Psoas muscle (tissue), 7 donors: ENCODE measurements at regions not wholly inside any gene's neighbourhood (a gene's known extent, or its start where the extent isn't known, plus 50 kb on each side); places are given as distances from the start of the nearest gene placed in this dataset.

Source experiments
- ATAC-seq, 4 donors: fragments of 200-7000 bp; cut with Tn5 transposase; one replicate each; pipeline ENCODE4 v1.9.1; 2020; ENCODE audit warnings: moderate library complexity in 3 of 4, mild to moderate bottlenecking in 2 of 4
- DNase-seq, 2 donors: peaks; one replicate each; pipeline ENCODE4 v3.0.0-alpha.2; 2020
- H3K27ac ChIP-seq: fragments of 200-600 bp; one replicate; pipeline ENCODE4 v1.8.0; 2022
- H3K27me3 ChIP-seq, 3 donors: fragments of 200-600 bp in 1 of 3; one replicate each; pipeline versions ENCODE4 v1.6.1 to v1.8.0; 2013 to 2022; ENCODE audit warnings: low read length in 2 of 3, mild to moderate bottlenecking in 2 of 3, moderate library complexity in 1 of 3; ENCODE audit not compliant: insufficient read depth in 3 of 3
- H3K36me3 ChIP-seq, 2 donors: fragments of 200-600 bp in 1 of 2; one replicate each; pipeline versions ENCODE4 v1.6.1 to v1.8.0; 2013 to 2022; ENCODE audit warnings: low read depth in 1 of 2, mild to moderate bottlenecking in 1 of 2, moderate library complexity in 1 of 2; ENCODE audit not compliant: insufficient read depth in 1 of 2
- H3K4me1 ChIP-seq: fragments of 200-600 bp; one replicate; pipeline ENCODE4 v1.8.0; 2022
- H3K4me3 ChIP-seq: fragments of 200-600 bp; one replicate; pipeline ENCODE4 v1.8.0; 2022; ENCODE audit warnings: mild to moderate bottlenecking
- H3K9me3 ChIP-seq: fragments of 200-600 bp; one replicate; pipeline ENCODE4 v1.8.0; 2022
- CTCF ChIP-seq: fragments of 200-600 bp; IDR thresholded peaks from one replicate; pipeline ENCODE4 v1.8.0; 2022; ENCODE audit warnings: antibody characterized with exemption
- WGBS, 3 donors: extraction: QIAGEN DNeasy Blood & Tissue Kit; methylation state at CpG; one replicate each; pipeline versions ENCODE4 v1.1.6 to v1.1.7; 2013; 5-methylcytosine and 5-hydroxymethylcytosine counted together
- intact Hi-C, 2 donors: fragments of 100-400 bp; cut with DNase I; formaldehyde crosslinking; loops; one replicate each; pipeline versions ENCODE4 v1.11.0 to v1.14.2; 2022
- donor health status: healthy with polysubstance abuse.
- donor health status: DM: no; HTN: no; CAD: no; lungs with moderate emphysema.
- donor health status: Bipolar disorder and iron deficiency.
- donor health status: healthy.
- donor health status: DM: yes; HTN: yes; CAD: no.
- donor health status: DM: no; HTN: no; CAD: no.
- donor health status: DM: yes; HTN: yes; CAD: no.

- 60 to 77% (median 75%) methylated on average over 1 of the region's 1 CpG for WGBS, 3 donors
- H3K27me3 ChIP-seq = no peaks in the 10 kb centered on the region
- H3K4me3 ChIP-seq = no peak overlapping the region
- no peaks in the 10 kb centered on the region for H3K9me3 ChIP-seq
- DNase-seq (no peak), ATAC-seq (no peak)
- no peak overlapping the region for H3K27ac ChIP-seq
- no peaks in the 10 kb centered on the region for H3K4me1 ChIP-seq
- intact Hi-C loops = no loop called here
- no peaks in the 10 kb centered on the region for H3K36me3 ChIP-seq
- TF ChIP-seq CTCF = no peak
These were observed 83.0 kb upstream of the DCLK2 start for GRCh38 chr4:149995134-149995756.

GRCh38 chr4:149997881-149998421 lies 80.3 kb upstream of the DCLK2 start:
- H3K9me3 ChIP-seq = no peaks in the 10 kb centered on the region
- no peak overlapping the region for H3K27ac ChIP-seq
- ATAC-seq (no peak), DNase-seq (no peak)
- no peaks in the 10 kb centered on the region for H3K36me3 ChIP-seq
- 47 to 50% (median 49%) methylated on average over 4 of the region's 4 CpGs for WGBS, 3 donors
- no peak for TF ChIP-seq CTCF
- intact Hi-C loops = no loop called here
- no peaks in the 10 kb centered on the region for H3K27me3 ChIP-seq
- no peak overlapping the region for H3K4me3 ChIP-seq
- H3K4me1 ChIP-seq = no peaks in the 10 kb centered on the region

DNA sequence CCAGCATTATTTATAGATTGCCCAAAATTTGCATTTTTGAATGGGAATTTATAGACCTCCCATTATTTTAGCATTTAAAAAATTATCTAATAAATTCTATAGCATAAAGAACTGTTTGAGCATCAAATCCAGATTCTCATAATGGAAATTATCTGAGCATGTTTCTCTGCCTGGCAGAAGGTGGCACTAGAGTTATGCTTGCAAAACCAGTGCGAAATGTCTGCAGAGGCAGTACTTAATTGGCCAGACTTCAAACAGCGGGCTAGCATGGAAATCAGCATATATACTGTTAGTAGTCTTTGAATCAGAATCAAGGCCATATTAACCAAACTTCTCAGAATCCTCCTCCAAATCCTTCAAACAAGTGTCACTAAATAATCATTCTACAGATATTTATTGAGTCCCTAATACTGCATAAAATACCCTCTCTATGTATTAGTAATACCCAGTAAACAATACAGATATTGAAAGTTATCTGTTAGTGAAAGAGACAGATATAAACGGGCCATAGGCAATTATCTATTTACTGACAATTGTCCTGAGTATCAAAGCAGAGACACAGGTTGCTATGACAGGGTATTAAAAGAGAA lies 78.7 kb upstream of the DCLK2 start:
- Histone ChIP-seq H3K36me3 (no peaks in the 10 kb centered on the region), H3K9me3 (no peaks in the 10 kb centered on the region), H3K4me3 (no peak overlapping the region), H3K27ac (no peak overlapping the region), H3K27me3 (no peaks in the 10 kb centered on the region), H3K4me1 (no peaks in the 10 kb centered on the region)
- WGBS, 3 donors = 21 to 29% (median 26%) methylated on average over 3 of the region's 3 CpGs
- peak in 1 of 4 donors; percentile 65 for ATAC-seq
- intact Hi-C loops = loop anchor here in 1 of 2 donors (5.0 to 10.0 kb wide), 2 partner anchors 215 to 243 kb away; no protein-coding TSS in a partner anchor
- DNase-seq = no peak
- TF ChIP-seq CTCF = peak; percentile 54

DNA sequence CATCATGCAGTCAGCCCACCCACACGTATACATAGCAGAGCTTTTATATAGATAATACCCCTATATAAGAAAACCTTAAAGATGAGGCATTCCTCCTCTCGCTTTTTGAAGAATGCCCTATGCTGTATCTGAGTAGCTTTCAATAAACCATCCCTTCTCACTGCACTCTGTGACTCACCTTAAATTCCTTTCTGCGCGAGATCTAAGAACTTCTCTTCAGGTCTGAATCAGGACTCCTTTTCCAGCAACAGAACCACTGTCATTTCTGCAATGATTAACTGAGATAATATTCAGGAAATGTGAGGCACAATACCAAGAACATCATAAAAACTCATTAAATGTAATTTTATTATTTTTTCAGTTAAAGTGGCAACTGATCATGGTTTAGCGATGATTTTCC lies 76.4 kb upstream of the DCLK2 start:
- H3K27me3 ChIP-seq = no peaks in the 10 kb centered on the region
- no peaks in the 10 kb centered on the region for H3K9me3 ChIP-seq
- TF ChIP-seq CTCF = no peak
- H3K36me3 ChIP-seq = no peaks in the 10 kb centered on the region
- H3K4me3 ChIP-seq = no peak overlapping the region
- 84 to 95% (median 88%) methylated on average over 5 of the region's 5 CpGs for WGBS, 3 donors
- no peak for DNase-seq
- no peaks in the 10 kb centered on the region for H3K4me1 ChIP-seq
- intact Hi-C loops = loop anchor here in 1 of 2 donors (5.0 to 10.0 kb wide), 2 partner anchors 213 to 240 kb away; no protein-coding TSS in a partner anchor
- H3K27ac ChIP-seq = no peak overlapping the region
- no peak for ATAC-seq
